Gastroesophageal sphincter (tissue), 4 donors: ENCODE measurements at regions not wholly inside any gene's neighbourhood (a gene's known extent, or its start where the extent isn't known, plus 50 kb on each side); places are given as distances from the start of the nearest gene placed in this dataset.
"Not testable (repeated sequence)": the region's sequence is repeated elsewhere in the genome, so short reads cannot be mapped to it uniquely, and the experiment has no call there.

Experiments
- ATAC-seq: fragments of 150-250 bp; one replicate; pipeline ENCODE4 v1.9.1; 2016; ENCODE audit warnings: mild to moderate bottlenecking, moderate library complexity
- H3K27ac ChIP-seq, 4 donors: fragments of 200-600 bp; sonication (generic) in 3 of 4; 1 replicate in 3 of 4; 2 replicates in 1 of 4; pipeline ENCODE4 v1.5.1; 2016 to 2019
- H3K27me3 ChIP-seq: fragments of 200-600 bp; sonication (generic); one replicate; pipeline ENCODE4 v1.5.1; 2019
- H3K36me3 ChIP-seq, 2 donors: fragments of 200-600 bp; sonication (generic); one replicate each; pipeline ENCODE4 v1.5.1; 2019; ENCODE audit warnings: control low read depth in 1 of 2
- H3K4me1 ChIP-seq, 3 donors: fragments of 200-600 bp; sonication (generic); 1 replicate in 2 of 3; 2 replicates in 1 of 3; pipeline ENCODE4 v1.5.1; 2016 to 2019; ENCODE audit warnings: control low read depth in 2 of 3
- H3K4me3 ChIP-seq, 2 donors: fragments of 200-600 bp; sonication (generic); one replicate each; pipeline ENCODE4 v1.5.1; 2019; ENCODE audit warnings: mild to moderate bottlenecking in 1 of 2, moderate library complexity in 1 of 2
- H3K9me3 ChIP-seq, 3 donors: fragments of 200-600 bp; sonication (generic); one replicate each; pipeline ENCODE4 v1.5.1; 2017 to 2019; ENCODE audit warnings: control low read depth in 2 of 3
- EP300 ChIP-seq: sonication (generic); formaldehyde crosslinking; IDR thresholded peaks from one replicate; pipeline ENCODE4 v1.6.1; 2017; ENCODE audit warnings: antibody characterized with exemption, mild to moderate bottlenecking
- POLR2A ChIP-seq, 2 donors: fragments of 450-650 bp; IDR thresholded peaks; one replicate each; pipeline ENCODE4 v1.6.1; 2017; ENCODE audit warnings: antibody characterized with exemption in 2 of 2, mild to moderate bottlenecking in 2 of 2, moderate library complexity in 1 of 2
- POLR2AphosphoS5 ChIP-seq: sonication (generic); formaldehyde crosslinking; IDR thresholded peaks from one replicate; pipeline ENCODE4 v1.6.1; 2017; ENCODE audit warnings: antibody characterized with exemption
- WGBS, 2 donors: methylation state at CpG; one replicate each; pipeline ENCODE4 v1.1.5; 2018; ENCODE audit warnings: low coverage in 1 of 2; 5-methylcytosine and 5-hydroxymethylcytosine counted together
- TF ChIP-seq, protein P1 (sequence below), 4 experiments: fragments of 200-600 bp in 2 of 4; fragments of 450-650 bp in 2 of 4; sonication (generic) in 1 of 4; IDR thresholded peaks; one replicate each; pipeline ENCODE4 v1.5.1; 2017 to 2019; ENCODE audit warnings: antibody characterized with exemption in 4 of 4, mild to moderate bottlenecking in 2 of 4, moderate library complexity in 2 of 4

GRCh38 chr5:131107128-131107527, 57.9 kb downstream of the HINT1 start:
- H3K27ac ChIP-seq, result no peak overlapping the region
- TF ChIP-seq, protein P1, sequence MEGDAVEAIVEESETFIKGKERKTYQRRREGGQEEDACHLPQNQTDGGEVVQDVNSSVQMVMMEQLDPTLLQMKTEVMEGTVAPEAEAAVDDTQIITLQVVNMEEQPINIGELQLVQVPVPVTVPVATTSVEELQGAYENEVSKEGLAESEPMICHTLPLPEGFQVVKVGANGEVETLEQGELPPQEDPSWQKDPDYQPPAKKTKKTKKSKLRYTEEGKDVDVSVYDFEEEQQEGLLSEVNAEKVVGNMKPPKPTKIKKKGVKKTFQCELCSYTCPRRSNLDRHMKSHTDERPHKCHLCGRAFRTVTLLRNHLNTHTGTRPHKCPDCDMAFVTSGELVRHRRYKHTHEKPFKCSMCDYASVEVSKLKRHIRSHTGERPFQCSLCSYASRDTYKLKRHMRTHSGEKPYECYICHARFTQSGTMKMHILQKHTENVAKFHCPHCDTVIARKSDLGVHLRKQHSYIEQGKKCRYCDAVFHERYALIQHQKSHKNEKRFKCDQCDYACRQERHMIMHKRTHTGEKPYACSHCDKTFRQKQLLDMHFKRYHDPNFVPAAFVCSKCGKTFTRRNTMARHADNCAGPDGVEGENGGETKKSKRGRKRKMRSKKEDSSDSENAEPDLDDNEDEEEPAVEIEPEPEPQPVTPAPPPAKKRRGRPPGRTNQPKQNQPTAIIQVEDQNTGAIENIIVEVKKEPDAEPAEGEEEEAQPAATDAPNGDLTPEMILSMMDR (IDR thresholded peaks at IDR 0.05), result no peak
- no peaks in the 10 kb centered on the region for H3K9me3 ChIP-seq
- no peaks in the 10 kb centered on the region for H3K36me3 ChIP-seq
- no peak for ATAC-seq
- 82 to 97% methylated on average over 4 to 5 of the region's 5 CpGs for WGBS, 2 donors
- H3K4me1 ChIP-seq, result no peaks in the 10 kb centered on the region
- no peak overlapping the region for H3K4me3 ChIP-seq
- no peaks in the 10 kb centered on the region for H3K27me3 ChIP-seq

DNA sequence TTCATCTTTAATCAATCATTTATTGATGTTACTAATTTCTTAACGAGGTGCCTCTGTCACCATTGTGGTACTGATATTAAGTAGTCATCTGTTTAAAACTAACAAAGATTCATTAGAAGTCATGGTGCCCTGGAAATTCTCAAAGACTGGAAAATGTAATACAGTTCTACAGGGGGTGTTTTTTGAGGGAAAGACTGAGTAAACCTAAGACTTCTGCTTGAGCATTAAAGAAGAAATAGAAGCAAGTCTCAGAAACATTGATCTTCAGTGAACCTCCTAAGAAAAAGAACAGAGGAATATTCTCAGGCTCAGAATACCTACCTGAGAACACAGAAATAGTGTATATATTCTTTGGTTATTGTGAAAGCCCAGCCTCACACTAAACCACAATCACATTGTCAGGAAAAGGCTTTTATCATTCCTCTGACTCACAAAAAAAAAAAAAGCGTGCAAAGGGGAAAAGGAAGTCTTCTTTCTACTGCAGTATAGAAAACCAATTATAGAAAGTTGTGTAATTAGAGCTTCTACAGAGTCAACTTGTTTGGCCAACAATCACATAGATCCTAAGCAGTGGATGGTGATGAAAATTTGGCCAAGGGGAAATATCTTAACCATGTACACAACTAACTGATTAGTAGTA, 60.8 kb downstream of the HINT1 start:
- Histone ChIP-seq H3K27me3 (no peaks in the 10 kb centered on the region), H3K9me3 (no peaks in the 10 kb centered on the region), H3K27ac (no peak overlapping the region), H3K4me1 (no peaks in the 10 kb centered on the region), H3K36me3 (no peaks in the 10 kb centered on the region), H3K4me3 (no peak overlapping the region)
- TF ChIP-seq EP300, result no peak
- no peak for TF ChIP-seq POLR2AphosphoS5
- TF ChIP-seq POLR2A (IDR thresholded peaks at IDR 0.05), result no peak
- no peak for ATAC-seq
- 82 to 84% methylated on average over 2 of the region's 2 CpGs for WGBS, 2 donors

DNA sequence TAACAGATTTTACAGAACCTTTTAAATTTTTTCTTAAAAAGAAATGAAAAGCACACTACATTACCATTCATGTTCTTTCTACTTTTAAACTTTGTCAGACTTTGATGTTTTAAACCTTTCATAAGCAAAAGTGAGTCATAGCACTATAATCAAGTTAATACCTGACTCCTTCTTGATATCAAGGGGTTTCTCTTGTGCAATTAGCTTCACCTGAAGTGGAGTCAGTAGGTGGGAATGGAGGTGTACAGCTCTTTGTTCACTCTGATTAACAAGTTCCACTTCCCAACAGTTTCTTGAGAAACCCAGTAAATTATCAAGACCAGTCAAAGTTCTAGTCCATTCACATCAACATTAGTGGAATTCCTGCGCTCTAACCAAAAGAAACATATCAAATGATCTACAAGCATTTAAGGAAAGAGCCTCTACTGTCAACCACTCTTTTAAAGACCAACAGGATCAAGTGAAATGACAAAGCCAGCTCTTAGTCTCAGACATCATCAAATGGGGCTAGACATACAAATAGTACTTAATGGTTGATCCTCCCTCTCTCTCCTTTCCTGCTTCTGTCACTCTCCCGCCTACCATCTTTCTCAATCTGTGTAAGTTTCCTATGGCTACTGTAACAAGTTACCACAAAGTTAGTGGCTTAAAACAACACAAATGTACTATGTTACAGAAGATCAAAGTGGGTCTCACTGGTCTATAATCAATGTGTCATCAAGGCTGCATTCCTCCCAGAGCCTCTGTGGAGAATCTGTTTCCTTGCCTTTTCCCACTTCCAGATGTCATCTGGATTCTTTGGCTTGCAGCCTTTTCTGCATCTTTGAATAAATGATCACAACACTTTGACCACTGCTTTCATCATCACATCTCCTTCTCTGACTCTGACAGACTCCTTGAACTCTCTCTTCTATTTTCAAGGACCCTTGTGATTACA, 68.0 kb downstream of the HINT1 start:
- H3K4me3 ChIP-seq, result no peak overlapping the region
- H3K27ac ChIP-seq, result no peak overlapping the region
- peaks cover 0 to 9% (median 0%) of the 10 kb centered on the region in 3 donors for H3K9me3 ChIP-seq
- no peaks in the 10 kb centered on the region for H3K4me1 ChIP-seq
- H3K27me3 ChIP-seq, result no peaks in the 10 kb centered on the region
- WGBS, 2 donors, result 81 to 95% methylated on average over 2 of the region's 2 CpGs
- ATAC-seq, result no peak
- no peaks in the 10 kb centered on the region for H3K36me3 ChIP-seq
- TF ChIP-seq POLR2AphosphoS5, result no peak
- TF ChIP-seq, protein P1 (IDR thresholded peaks at IDR 0.05), result no peak
- TF ChIP-seq EP300, result no peak
- no peak for TF ChIP-seq POLR2A (IDR thresholded peaks at IDR 0.05)

GRCh38 chr5:131095561-131095960, 69.5 kb downstream of the HINT1 start:
- H3K4me1 ChIP-seq, H3K27ac ChIP-seq, H3K9me3 ChIP-seq, H3K4me3 ChIP-seq, ATAC-seq, H3K27me3 ChIP-seq, H3K36me3 ChIP-seq: not testable (repeated sequence)
- WGBS, 2 donors, result 67 to 85% methylated on average over 3 of the region's 4 CpGs

GRCh38 chr5:131084436-131084835, 80.6 kb downstream of the HINT1 start:
- no peak for ATAC-seq
- Histone ChIP-seq H3K36me3 (no peaks in the 10 kb centered on the region), H3K27ac (no peak overlapping the region), H3K4me1 (no peaks in the 10 kb centered on the region), H3K27me3 (peaks cover 10% of the 10 kb centered on the region), H3K9me3 (peaks cover 0 to 10% (median 0%) of the 10 kb centered on the region in 3 donors), H3K4me3 (no peak overlapping the region)
- no peak for TF ChIP-seq EP300
- TF ChIP-seq POLR2AphosphoS5, result no peak
- TF ChIP-seq, protein P1 (IDR thresholded peaks at IDR 0.05), result no peak
- TF ChIP-seq POLR2A (IDR thresholded peaks at IDR 0.05), result no peak
- 62 to 67% methylated on average over 3 of the region's 3 CpGs for WGBS, 2 donors
